ENCODE measurements at regions not wholly inside any gene's neighbourhood (a gene's known extent, or its start where the extent isn't known, plus 50 kb on each side); places are given as distances from the start of the nearest gene placed in this dataset.
"Not testable (repeated sequence)": the region's sequence is repeated elsewhere in the genome, so short reads cannot be mapped to it uniquely, and the experiment has no call there.

DNA sequence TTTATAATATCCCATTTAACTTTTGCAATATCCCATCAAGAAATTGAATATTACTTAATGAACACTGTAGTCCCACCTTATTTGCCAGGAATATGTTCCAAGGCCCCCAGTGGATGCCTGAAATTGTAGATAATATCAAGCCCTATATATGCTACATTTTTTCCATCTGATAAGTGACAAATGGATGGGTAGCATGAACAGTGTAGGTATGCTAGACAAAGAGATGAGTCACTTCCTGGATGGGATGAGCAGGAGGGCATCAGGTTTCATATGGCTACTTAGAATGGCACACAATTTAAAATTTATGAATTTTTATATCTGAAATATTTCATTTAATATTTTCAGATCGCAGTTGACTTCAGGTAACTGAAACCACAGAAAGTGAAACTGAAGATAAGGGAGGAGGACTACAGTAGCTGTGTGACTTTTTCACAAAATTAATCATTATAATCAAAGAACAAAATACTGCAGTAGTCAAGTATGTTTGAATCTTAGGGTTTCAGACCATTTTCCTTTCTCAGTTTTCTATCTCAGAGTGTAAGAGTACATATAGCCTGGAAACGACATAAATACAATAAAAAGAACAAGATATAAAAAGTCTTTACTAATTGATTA is 636.4 kb upstream of the ARRDC3 start:
- H3K4me3 ChIP-seq (ENCODE audit: low read depth, low read length), result no peak overlapping the region
- TF ChIP-seq POLR2A (IDR thresholded peaks at IDR 0.05; ENCODE audit: extremely low read depth, insufficient read length) (no peak), MYC (IDR thresholded peaks at IDR 0.05; ENCODE audit: low read depth, low read length) (no peak)
- TF ChIP-seq, protein P1, sequence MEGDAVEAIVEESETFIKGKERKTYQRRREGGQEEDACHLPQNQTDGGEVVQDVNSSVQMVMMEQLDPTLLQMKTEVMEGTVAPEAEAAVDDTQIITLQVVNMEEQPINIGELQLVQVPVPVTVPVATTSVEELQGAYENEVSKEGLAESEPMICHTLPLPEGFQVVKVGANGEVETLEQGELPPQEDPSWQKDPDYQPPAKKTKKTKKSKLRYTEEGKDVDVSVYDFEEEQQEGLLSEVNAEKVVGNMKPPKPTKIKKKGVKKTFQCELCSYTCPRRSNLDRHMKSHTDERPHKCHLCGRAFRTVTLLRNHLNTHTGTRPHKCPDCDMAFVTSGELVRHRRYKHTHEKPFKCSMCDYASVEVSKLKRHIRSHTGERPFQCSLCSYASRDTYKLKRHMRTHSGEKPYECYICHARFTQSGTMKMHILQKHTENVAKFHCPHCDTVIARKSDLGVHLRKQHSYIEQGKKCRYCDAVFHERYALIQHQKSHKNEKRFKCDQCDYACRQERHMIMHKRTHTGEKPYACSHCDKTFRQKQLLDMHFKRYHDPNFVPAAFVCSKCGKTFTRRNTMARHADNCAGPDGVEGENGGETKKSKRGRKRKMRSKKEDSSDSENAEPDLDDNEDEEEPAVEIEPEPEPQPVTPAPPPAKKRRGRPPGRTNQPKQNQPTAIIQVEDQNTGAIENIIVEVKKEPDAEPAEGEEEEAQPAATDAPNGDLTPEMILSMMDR (IDR thresholded peaks at IDR 0.05; ENCODE audit: low read depth, low read length), result no peak
- TF ChIP-seq, protein P2, sequence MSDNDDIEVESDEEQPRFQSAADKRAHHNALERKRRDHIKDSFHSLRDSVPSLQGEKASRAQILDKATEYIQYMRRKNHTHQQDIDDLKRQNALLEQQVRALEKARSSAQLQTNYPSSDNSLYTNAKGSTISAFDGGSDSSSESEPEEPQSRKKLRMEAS (IDR thresholded peaks at IDR 0.05; ENCODE audit: low read depth, low read length), result no peak
- DNase-seq (ENCODE audit: low read depth), result no peak

DNA sequence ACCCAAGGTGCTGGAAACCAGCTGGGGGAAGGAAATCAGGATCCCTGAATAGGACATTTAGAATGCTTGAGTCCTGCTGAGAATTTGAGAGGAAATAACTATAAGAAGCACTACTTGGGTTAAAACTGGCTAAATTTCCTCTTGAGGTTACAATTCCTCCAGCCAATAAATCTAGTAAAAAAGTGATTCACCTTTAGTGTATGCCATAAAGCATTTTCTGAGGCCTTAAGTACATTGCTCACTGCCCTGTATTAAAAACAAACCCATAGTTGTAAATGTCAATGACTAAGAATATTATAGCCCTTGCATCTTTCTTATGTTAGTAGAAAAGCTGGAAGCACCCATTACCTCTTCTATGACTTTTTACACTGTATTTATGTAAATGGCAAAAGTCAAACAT is 634.7 kb upstream of the ARRDC3 start:
- TF ChIP-seq, protein P2 (IDR thresholded peaks at IDR 0.05; ENCODE audit: low read depth, low read length), result no peak
- TF ChIP-seq POLR2A (IDR thresholded peaks at IDR 0.05; ENCODE audit: extremely low read depth, insufficient read length), result no peak
- TF ChIP-seq, protein P1 (IDR thresholded peaks at IDR 0.05; ENCODE audit: low read depth, low read length), result no peak
- no peak for TF ChIP-seq MYC (IDR thresholded peaks at IDR 0.05; ENCODE audit: low read depth, low read length)
- no peak for DNase-seq (ENCODE audit: low read depth)
- no peak overlapping the region for H3K4me3 ChIP-seq (ENCODE audit: low read depth, low read length)

DNA sequence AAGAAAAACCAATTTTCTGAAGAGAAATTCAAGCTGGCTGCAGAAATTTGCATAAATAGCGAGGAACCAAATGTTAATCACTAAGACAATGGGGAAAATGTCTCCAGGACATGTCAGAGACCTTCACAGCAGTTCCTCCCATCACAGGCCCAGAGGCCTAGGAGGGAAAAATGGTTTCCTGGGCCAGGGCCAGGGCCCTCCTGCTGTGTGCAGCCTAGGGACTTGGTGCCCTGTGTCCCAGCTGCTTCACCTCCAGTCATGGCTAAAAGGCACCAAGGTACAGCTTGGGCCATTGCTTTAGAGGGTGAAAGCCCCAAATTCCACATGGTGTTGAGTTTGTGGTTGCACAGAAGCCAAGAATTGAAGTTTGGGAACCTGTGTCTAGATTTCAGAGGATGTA is 628.7 kb upstream of the ARRDC3 start:
- DNase-seq (ENCODE audit: low read depth); H3K4me3 ChIP-seq (ENCODE audit: low read depth, low read length): not testable (repeated sequence)

DNA sequence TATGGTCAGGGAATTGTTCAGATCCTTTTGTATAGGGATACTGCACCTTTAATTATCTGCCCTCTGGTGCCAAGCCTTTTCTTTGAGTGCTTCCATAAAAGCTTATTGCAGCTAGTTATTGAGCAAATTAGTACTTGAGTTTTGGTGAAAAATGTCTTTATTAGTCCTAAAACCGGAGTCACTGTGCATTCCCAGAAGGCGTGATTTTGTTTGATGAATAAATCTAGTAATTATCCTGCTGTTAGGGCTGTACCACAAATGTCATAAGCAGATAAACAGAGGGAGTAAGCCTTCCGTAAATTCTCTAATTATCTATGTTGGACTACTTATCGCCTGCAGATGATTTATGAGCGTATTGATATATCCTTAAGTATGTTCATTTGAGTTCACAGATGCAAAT is 620.7 kb upstream of the ARRDC3 start:
- H3K4me3 ChIP-seq (ENCODE audit: low read depth, low read length), result no peak overlapping the region
- DNase-seq (ENCODE audit: low read depth), result no peak
- TF ChIP-seq POLR2A (IDR thresholded peaks at IDR 0.05; ENCODE audit: extremely low read depth, insufficient read length) (no peak), MYC (IDR thresholded peaks at IDR 0.05; ENCODE audit: low read depth, low read length) (no peak)
- TF ChIP-seq, protein P1 (IDR thresholded peaks at IDR 0.05; ENCODE audit: low read depth, low read length), result no peak
- TF ChIP-seq, protein P2 (IDR thresholded peaks at IDR 0.05; ENCODE audit: low read depth, low read length), result no peak

DNA sequence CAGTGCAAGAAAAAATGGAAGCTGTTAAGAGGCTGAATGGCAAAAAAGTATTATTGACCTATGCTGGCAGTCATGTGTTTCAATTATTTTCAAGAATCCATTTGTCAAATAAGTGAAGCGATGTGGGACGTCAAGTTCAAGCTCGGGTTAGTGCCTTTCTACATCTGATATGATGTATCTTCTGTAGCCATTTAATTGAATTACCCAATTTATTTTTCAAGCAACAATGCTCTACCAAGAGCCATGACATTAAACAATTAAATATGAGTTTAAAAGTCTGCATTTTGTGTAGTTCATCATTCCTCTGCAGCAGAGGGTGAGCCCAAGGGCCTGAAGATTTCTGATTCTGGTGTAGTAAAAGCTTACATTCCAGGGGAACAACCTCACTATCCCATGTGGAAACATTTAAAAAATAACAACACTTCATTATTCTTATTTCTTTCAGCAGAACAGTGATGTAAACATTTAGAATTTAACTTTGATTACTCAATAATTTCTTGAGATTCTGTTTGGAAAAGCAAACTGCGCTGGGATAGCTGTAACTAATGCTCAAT is 619.7 kb upstream of the ARRDC3 start:
- H3K4me3 ChIP-seq (ENCODE audit: low read depth, low read length), result no peak overlapping the region
- TF ChIP-seq POLR2A (IDR thresholded peaks at IDR 0.05; ENCODE audit: extremely low read depth, insufficient read length), result no peak
- TF ChIP-seq, protein P1 (IDR thresholded peaks at IDR 0.05; ENCODE audit: low read depth, low read length), result no peak
- TF ChIP-seq, protein P2 (IDR thresholded peaks at IDR 0.05; ENCODE audit: low read depth, low read length), result no peak
- TF ChIP-seq MYC (IDR thresholded peaks at IDR 0.05; ENCODE audit: low read depth, low read length), result no peak
- no peak for DNase-seq (ENCODE audit: low read depth)

DNA sequence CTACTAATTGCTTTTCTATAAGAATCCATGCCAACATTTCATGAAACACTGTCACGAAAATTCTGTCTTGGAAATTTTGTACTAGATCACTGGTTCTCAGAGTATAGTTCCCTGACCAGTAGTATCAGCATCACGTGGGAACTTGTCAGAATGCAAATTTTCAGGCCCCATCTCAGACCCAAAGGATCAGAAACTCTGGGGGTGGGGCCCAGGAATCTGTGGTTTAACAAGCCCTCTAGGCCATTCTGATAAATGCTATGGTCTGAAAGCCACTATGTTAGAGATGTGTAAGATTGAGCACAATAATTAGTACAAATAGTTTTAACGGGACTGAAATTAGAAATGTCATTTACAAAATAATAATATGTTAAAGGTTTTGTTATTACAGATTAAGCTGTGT is 615.7 kb upstream of the ARRDC3 start:
- no peak for TF ChIP-seq POLR2A (IDR thresholded peaks at IDR 0.05; ENCODE audit: extremely low read depth, insufficient read length)
- TF ChIP-seq, protein P2 (IDR thresholded peaks at IDR 0.05; ENCODE audit: low read depth, low read length), result no peak
- TF ChIP-seq, protein P1 (IDR thresholded peaks at IDR 0.05; ENCODE audit: low read depth, low read length), result no peak
- TF ChIP-seq MYC (IDR thresholded peaks at IDR 0.05; ENCODE audit: low read depth, low read length), result no peak

More for the DNA sequence above, 615.7 kb upstream of the ARRDC3 start:
- no peak for DNase-seq (ENCODE audit: low read depth)
- H3K4me3 ChIP-seq (ENCODE audit: low read depth, low read length), result no peak overlapping the region

Measured in NB4 (cell line).